ENCODE measurements at regions not wholly inside any gene's neighbourhood (a gene's known extent, or its start where the extent isn't known, plus 50 kb on each side); places are given as distances from the start of the nearest gene placed in this dataset.

GRCh38 chr13:99741960-99742359 lies 229.6 kb downstream of the ZIC5 start:
- H3K4me1 Mint-ChIP-seq = peaks cover 67 to 78% of the 10 kb centered on the region in 2 experiments

More at GRCh38 chr13:99741960-99742359, 229.6 kb downstream of the ZIC5 start:
- no peak overlapping the region for H3K9ac ChIP-seq (ENCODE audit: extremely low read depth, insufficient read length, low read length)
- peaks cover 17% of the 10 kb centered on the region for H3K4me1 ChIP-seq (ENCODE audit: insufficient read depth, low read length)
- no peak for TF ChIP-seq CTCF (conservative IDR thresholded peaks at IDR 0.05)
- no peak overlapping the region for H3K27ac ChIP-seq (ENCODE audit: insufficient read length, low read depth, low read length)
- no peak for DNase-seq
- H2AFZ ChIP-seq (ENCODE audit: low read length) = no peak overlapping the region
- no peak overlapping the region for H3K4me2 ChIP-seq (ENCODE audit: insufficient read depth, insufficient read length, low read length)
- no peak overlapping the region for H2AK5ac ChIP-seq (ENCODE audit: insufficient read length, low read length)
- peaks cover 2% of the 10 kb centered on the region for H3K79me1 ChIP-seq (ENCODE audit: insufficient read depth, low read depth, low read length, poor library complexity, severe bottlenecking)
- no peak overlapping the region for H2BK12ac ChIP-seq (ENCODE audit: insufficient read length, low read depth, low read length)
- Mint-ChIP-seq H3K4me3 (no peak overlapping the region), H3K27me3 (ENCODE audit: low read depth) (no peaks in the 10 kb centered on the region), H3K27ac (peak overlapping the region in 2 of 3 experiments; percentile 79 to 82; a peak in 3 of 7 replicates), H3K9me3 (no peaks in the 10 kb centered on the region), H3K36me3 (ENCODE audit: insufficient read depth in 1 of 3, low read depth in 3 of 3) (no peaks in the 10 kb centered on the region)
- H2BK5ac ChIP-seq (ENCODE audit: insufficient read length, low read length) = no peak overlapping the region
- no peak overlapping the region for H4K5ac ChIP-seq (ENCODE audit: insufficient read length, low read depth, low read length)
- no peak overlapping the region for H3K4ac ChIP-seq (ENCODE audit: low read depth, low read length)
- no peaks in the 10 kb centered on the region for H4K20me1 ChIP-seq (ENCODE audit: control insufficient read depth, insufficient read depth, insufficient read length)
- H4K8ac ChIP-seq (replicated peaks; ENCODE audit: insufficient read length, low read depth, low read length) = no peak overlapping the region
- no peak overlapping the region for H3K23ac ChIP-seq (ENCODE audit: insufficient read length, low read depth, low read length)
- H3K27me3 ChIP-seq (ENCODE audit: insufficient read depth, low read length) = no peaks in the 10 kb centered on the region
- no peak overlapping the region for H2BK20ac ChIP-seq (ENCODE audit: low read depth, low read length, poor library complexity, severe bottlenecking)
- H4K91ac ChIP-seq (ENCODE audit: insufficient read length, low read depth, low read length) = no peak overlapping the region
- H3K14ac ChIP-seq (ENCODE audit: insufficient read depth, low read length) = no peak overlapping the region
- no peaks in the 10 kb centered on the region for H3K9me3 ChIP-seq (ENCODE audit: control insufficient read depth, low read depth, low read length)
- H3T11ph ChIP-seq (ENCODE audit: low read length) = no peak overlapping the region
- H3K18ac ChIP-seq (ENCODE audit: insufficient read length, low read depth, low read length) = no peak overlapping the region
- peaks cover 3% of the 10 kb centered on the region for H3K23me2 ChIP-seq (ENCODE audit: insufficient read length, low read depth, low read length, poor library complexity, severe bottlenecking)
- no peak overlapping the region for H3K56ac ChIP-seq (ENCODE audit: insufficient read length, low read depth, low read length)
- no CpG with 5 or more reads among the region's 6 CpGs for WGBS (ENCODE audit: extremely low coverage, insufficient read length, low lambda C conversion rate)
- H3K79me2 ChIP-seq (ENCODE audit: insufficient read depth, low read length) = no peaks in the 10 kb centered on the region; the same call in 1 of the 2 replicates
- no peak overlapping the region for H2BK120ac ChIP-seq (ENCODE audit: low read depth, low read length, poor library complexity, severe bottlenecking)
- no peak overlapping the region for H2BK15ac ChIP-seq (ENCODE audit: low read depth, low read length)

Data from H9 (cell line).